SK-N-SH (cell line): ENCODE measurements at regions not wholly inside any gene's neighbourhood (a gene's known extent, or its start where the extent isn't known, plus 50 kb on each side); places are given as distances from the start of the nearest gene placed in this dataset.

Source experiments
- CTCF ChIA-PET: fragments of 300-600, 350-600 bp; formaldehyde crosslinking; extraction: SDS; loops from one replicate; lab custom pipeline; 2021; lab: Yijun Ruan, JAX
- POLR2A ChIA-PET: fragments of 350-600 bp; sonication (Branson Sonifier 250); formaldehyde crosslinking; extraction: SDS; loops from one replicate; lab custom pipeline; 2020; ENCODE audit warnings: antibody characterized with exemption, inconsistent platforms; lab: Yijun Ruan, JAX
- DNase-seq: peaks from one replicate; pipeline ENCODE4 v3.0.0; 2012
- H2AFZ ChIP-seq: fragments of 200-600 bp; sonication (generic); 2 replicates; pipeline ENCODE4 v1.8.1; 2016; ENCODE audit warnings: antibody characterized with exemption, mild to moderate bottlenecking, low read depth
- H3F3A ChIP-seq: fragments of 200-600 bp; sonication (generic); replicated peaks from 2 replicates; pipeline ENCODE3; 2016; ENCODE audit warnings: antibody characterized with exemption, mild to moderate bottlenecking; ENCODE audit not compliant: insufficient read depth
- H3K27ac ChIP-seq, 2 experiments: fragments of 200-500 bp in 1 of 2; fragments of 200-600 bp in 1 of 2; sonication (Bioruptor generic) in 1 of 2; sonication (generic), shearing (Covaris generic) in 1 of 2; 2 replicates each; pipeline versions ENCODE4 v1.5.1 to v1.6.1; 2014 to 2016; ENCODE audit warnings: low read depth in 2 of 2, inconsistent platforms in 1 of 2, low read length in 1 of 2, mild to moderate bottlenecking in 1 of 2, mixed read lengths in 1 of 2
- H3K27me3 ChIP-seq: fragments of 200-600 bp; sonication (generic), shearing (Covaris generic); 2 replicates; pipeline ENCODE4 v1.6.1; 2016; ENCODE audit warnings: mixed run types; ENCODE audit not compliant: insufficient read depth
- H3K36me3 ChIP-seq, 2 experiments: fragments of 200-500 bp in 1 of 2; fragments of 200-600 bp in 1 of 2; sonication (Bioruptor generic) in 1 of 2; sonication (generic) in 1 of 2; replicated peaks in 1 of 2; 2 replicates each; pipeline versions ENCODE3 to v1.5.1; 2014 to 2016; ENCODE audit warnings: low read length in 1 of 2, mild to moderate bottlenecking in 1 of 2; ENCODE audit not compliant: insufficient read depth in 2 of 2, control insufficient read depth in 1 of 2
- H3K4me1 ChIP-seq, 2 experiments: fragments of 200-500 bp in 1 of 2; fragments of 200-600 bp in 1 of 2; sonication (Bioruptor generic) in 1 of 2; sonication (generic), shearing (Covaris generic) in 1 of 2; 2 replicates each; pipeline versions ENCODE4 v1.5.1 to v1.6.1; 2014 to 2016; ENCODE audit warnings: low read depth in 1 of 2, low read length in 1 of 2, mixed run types in 1 of 2; ENCODE audit not compliant: insufficient read depth in 2 of 2, control insufficient read depth in 1 of 2
- H3K4me2 ChIP-seq: fragments of 200-600 bp; sonication (generic), shearing (Covaris generic); 2 replicates; pipeline ENCODE4 v1.6.1; 2017; ENCODE audit warnings: mixed run types
- H3K4me3 ChIP-seq, 2 experiments: fragments of 200-500 bp in 1 of 2; fragments of 200-600 bp in 1 of 2; sonication (Bioruptor generic) in 1 of 2; sonication (generic), shearing (Covaris generic) in 1 of 2; 2 replicates each; pipeline versions ENCODE4 v1.5.1 to v1.8.1; 2014 to 2016; ENCODE audit warnings: low read depth in 2 of 2, inconsistent platforms in 1 of 2, low read length in 1 of 2, mild to moderate bottlenecking in 1 of 2, mixed read lengths in 1 of 2, moderate library complexity in 1 of 2
- H3K79me2 ChIP-seq: fragments of 200-600 bp; sonication (generic); 2 replicates; pipeline ENCODE4 v1.8.1; 2017; ENCODE audit warnings: mild to moderate bottlenecking; ENCODE audit not compliant: insufficient read depth
- H3K9ac ChIP-seq: fragments of 200-600 bp; sonication (generic); 2 replicates; pipeline ENCODE4 v1.6.1; 2017; ENCODE audit warnings: mixed run types
- H3K9me2 ChIP-seq: fragments of 200-600 bp; sonication (generic); 2 replicates; pipeline ENCODE4 v1.6.1; 2017; ENCODE audit warnings: mixed run types
- H3K9me3 ChIP-seq: fragments of 200-600 bp; sonication (generic); 2 replicates; pipeline ENCODE4 v1.6.1; 2017; ENCODE audit warnings: mixed run types, mild to moderate bottlenecking, moderate library complexity
- H4K20me1 ChIP-seq: fragments of 200-600 bp; sonication (generic); 2 replicates; pipeline ENCODE4 v1.6.1; 2017; ENCODE audit warnings: mild to moderate bottlenecking, mixed run types; ENCODE audit not compliant: insufficient read depth
- CTCF ChIP-seq: fragments of 200-600 bp; sonication (generic); IDR thresholded peaks from 2 replicates; pipeline ENCODE4 v1.6.1; 2017; ENCODE audit warnings: antibody characterized with exemption, mild to moderate bottlenecking, moderate library complexity
- EP300 ChIP-seq, 2 experiments: IDR thresholded peaks; 2 replicates each; pipeline versions ENCODE4 v1.4.0 to v1.6.1; 2012; ENCODE audit warnings: borderline replicate concordance in 1 of 2, low read depth in 1 of 2, low read length in 1 of 2
- FOSL2 ChIP-seq: IDR thresholded peaks from 2 replicates; pipeline ENCODE4 v1.4.0; 2012; ENCODE audit warnings: low read depth, mild to moderate bottlenecking, moderate library complexity, borderline replicate concordance
- FOXJ3 ChIP-seq: sonication (generic); formaldehyde crosslinking; IDR thresholded peaks from 2 replicates; pipeline ENCODE4 v1.5.1; 2020; ENCODE audit warnings: mild to moderate bottlenecking, missing genetic modification reagents
- FOXM1 ChIP-seq: IDR thresholded peaks from 2 replicates; pipeline ENCODE4 v1.4.0; 2012; ENCODE audit warnings: low read depth, mild to moderate bottlenecking
- GABPA ChIP-seq: IDR thresholded peaks from 2 replicates; pipeline ENCODE4 v1.4.0; 2012; ENCODE audit warnings: low read depth, mild to moderate bottlenecking
- GATA2 ChIP-seq: sonication (generic); formaldehyde crosslinking; IDR thresholded peaks from 2 replicates; pipeline ENCODE4 v1.5.0; 2020; ENCODE audit warnings: mild to moderate bottlenecking, missing genetic modification reagents
- POLR2AphosphoS5 ChIP-seq: IDR thresholded peaks from 2 replicates; pipeline ENCODE4 v1.6.1; 2012; ENCODE audit warnings: low read depth, low read length
- RAD21 ChIP-seq: IDR thresholded peaks from 2 replicates; pipeline ENCODE4 v1.6.1; 2012; ENCODE audit warnings: mild to moderate bottlenecking, low read length
- RXRA ChIP-seq: IDR thresholded peaks from 2 replicates; pipeline ENCODE4 v1.4.0; 2012; ENCODE audit warnings: low read depth, mild to moderate bottlenecking, borderline replicate concordance
- SMC3 ChIP-seq: IDR thresholded peaks from 2 replicates; pipeline ENCODE4 v1.6.1; 2012; ENCODE audit warnings: low read depth, low read length, improper control_type of control experiment
- TCF12 ChIP-seq: IDR thresholded peaks from 2 replicates; pipeline ENCODE4 v1.4.0; 2012
- YY1 ChIP-seq: IDR thresholded peaks from 2 replicates; pipeline ENCODE4 v1.4.0; 2012; ENCODE audit warnings: low read depth, mild to moderate bottlenecking
- WGBS: methylation state at CpG from one replicate; pipeline ENCODE4 v1.1.6; 2017; ENCODE audit warnings: low lambda C conversion rate; 5-methylcytosine and 5-hydroxymethylcytosine counted together
- TF ChIP-seq, protein P1 (sequence below): IDR thresholded peaks from 2 replicates; pipeline ENCODE4 v1.4.0; 2012; ENCODE audit warnings: low read depth, borderline replicate concordance
- TF ChIP-seq, protein P2 (sequence below): fragments of 150-350 bp; IDR thresholded peaks from 2 replicates; pipeline ENCODE4 v1.6.1; 2017; ENCODE audit warnings: antibody characterized with exemption, low read length, low read depth, borderline replicate concordance
- TF ChIP-seq, protein P3 (sequence below): IDR thresholded peaks from 2 replicates; pipeline ENCODE4; 2012

DNA sequence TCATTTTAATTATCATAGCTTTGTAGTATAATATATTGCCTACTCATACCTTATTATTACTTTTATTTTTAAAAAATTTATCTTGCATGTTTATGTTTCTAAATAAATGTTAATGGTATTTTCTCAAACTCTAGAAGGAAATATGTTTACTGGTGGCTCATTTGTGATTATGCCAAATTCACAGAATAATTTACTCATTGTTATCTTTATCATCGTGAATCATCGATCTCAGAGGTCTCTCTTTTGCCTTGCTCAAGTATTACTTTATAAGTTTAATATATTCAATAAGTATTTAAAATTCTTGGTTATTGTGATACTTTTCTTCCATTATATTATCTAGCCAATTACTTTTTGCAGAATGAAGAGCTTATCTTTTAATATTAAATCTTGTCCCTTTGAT lies 836.7 kb upstream of the ADAMTS5 start (continued):
- TF ChIP-seq, protein P1, sequence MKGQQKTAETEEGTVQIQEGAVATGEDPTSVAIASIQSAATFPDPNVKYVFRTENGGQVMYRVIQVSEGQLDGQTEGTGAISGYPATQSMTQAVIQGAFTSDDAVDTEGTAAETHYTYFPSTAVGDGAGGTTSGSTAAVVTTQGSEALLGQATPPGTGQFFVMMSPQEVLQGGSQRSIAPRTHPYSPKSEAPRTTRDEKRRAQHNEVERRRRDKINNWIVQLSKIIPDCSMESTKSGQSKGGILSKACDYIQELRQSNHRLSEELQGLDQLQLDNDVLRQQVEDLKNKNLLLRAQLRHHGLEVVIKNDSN, result no peak
- TF ChIP-seq RXRA (no peak), POLR2AphosphoS5 (no peak)
- TF ChIP-seq, protein P2, sequence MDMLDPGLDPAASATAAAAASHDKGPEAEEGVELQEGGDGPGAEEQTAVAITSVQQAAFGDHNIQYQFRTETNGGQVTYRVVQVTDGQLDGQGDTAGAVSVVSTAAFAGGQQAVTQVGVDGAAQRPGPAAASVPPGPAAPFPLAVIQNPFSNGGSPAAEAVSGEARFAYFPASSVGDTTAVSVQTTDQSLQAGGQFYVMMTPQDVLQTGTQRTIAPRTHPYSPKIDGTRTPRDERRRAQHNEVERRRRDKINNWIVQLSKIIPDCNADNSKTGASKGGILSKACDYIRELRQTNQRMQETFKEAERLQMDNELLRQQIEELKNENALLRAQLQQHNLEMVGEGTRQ, result no peak

DNA sequence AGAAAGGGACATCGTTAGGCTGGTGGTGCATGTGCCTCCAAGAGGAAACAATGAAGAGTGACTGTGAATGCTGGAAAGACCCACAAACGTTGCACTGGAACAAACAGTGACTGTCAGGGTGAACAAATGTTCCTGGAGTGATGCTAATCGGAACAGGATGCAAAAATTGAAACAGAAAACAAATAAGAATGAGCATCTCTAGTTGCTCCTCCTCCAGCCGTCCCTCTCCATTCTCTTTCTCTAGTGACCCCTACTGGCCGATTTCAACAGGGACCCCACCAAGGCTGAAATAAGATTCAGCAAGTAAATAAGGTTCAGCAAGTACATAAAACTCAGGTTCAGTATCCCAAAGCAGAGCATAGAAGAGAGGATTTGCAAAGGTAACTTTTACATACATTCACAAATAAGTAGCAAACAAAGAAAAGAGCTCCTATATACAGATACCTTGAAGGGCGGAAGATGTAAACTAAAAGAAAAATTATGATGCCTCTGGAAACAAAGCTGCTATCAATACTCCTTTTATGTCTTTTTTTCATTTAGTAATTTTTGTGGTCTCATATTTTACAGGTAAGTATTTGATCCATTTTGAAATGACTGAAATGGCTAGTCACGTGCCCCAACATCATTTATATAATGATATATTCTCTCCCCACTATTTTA lies 836.1 kb upstream of the ADAMTS5 start:
- WGBS, result 62% methylated on average over 7 of the region's 7 CpGs
- Histone ChIP-seq H3K27ac (no peak overlapping the region), H3K4me3 (peak overlapping the region in 1 of 2 experiments; percentile 24; a peak in 1 of 4 replicates), H3K4me2 (no peak overlapping the region; the same call in 1 of the 2 replicates), H3K9ac (no peak overlapping the region), H3F3A (no peaks in the 10 kb centered on the region), H3K36me3 (no peaks in the 10 kb centered on the region)
- TF ChIP-seq FOXJ3 (no peak), RAD21 (peak; percentile 44), SMC3 (peak; percentile 27; the same call in 1 of the 2 replicates), CTCF (peak; percentile 74), GATA2 (CRISPR knock-in tag) (no peak)
- TF ChIP-seq, all 33 proteins: peak for 3
- Histone ChIP-seq H2AFZ (no peak overlapping the region), H4K20me1 (no peaks in the 10 kb centered on the region), H3K79me2 (no peaks in the 10 kb centered on the region), H3K9me3 (no peaks in the 10 kb centered on the region), H3K9me2 (no peaks in the 10 kb centered on the region), H3K27me3 (no peaks in the 10 kb centered on the region), H3K4me1 (no peaks in the 10 kb centered on the region)
- peak; percentile 27 for DNase-seq
- ChIA-PET CTCF (interaction anchor here (1.5 to 2.0 kb wide), 2 partner anchors 9 to 25 kb away, joined by 3 to 10 read pairs; no protein-coding TSS in a partner anchor), POLR2A (no interaction called here)

DNA sequence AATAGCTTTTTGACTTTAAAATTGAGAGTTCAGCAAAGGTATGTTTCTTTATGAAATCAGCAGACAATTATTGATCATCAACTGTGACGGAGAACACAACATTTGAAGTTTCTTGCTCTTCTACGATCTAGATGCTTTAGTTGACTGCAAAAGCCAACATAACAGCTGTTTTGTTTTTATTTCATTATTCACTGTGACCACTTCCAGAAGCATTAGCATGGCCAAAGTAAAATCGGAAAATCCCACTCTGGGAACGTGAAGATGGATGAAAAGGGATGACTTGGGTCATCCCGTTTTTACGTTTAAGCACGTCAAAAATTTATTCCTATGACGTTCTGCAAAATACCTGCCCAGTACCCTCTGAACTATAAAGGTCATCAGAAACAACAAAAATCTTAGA lies 833.0 kb upstream of the ADAMTS5 start:
- 88% methylated on average over 8 of the region's 8 CpGs for WGBS
- ChIA-PET CTCF (no interaction called here), POLR2A (no interaction called here)
- no peaks in the 10 kb centered on the region for H3F3A ChIP-seq
- H3K79me2 ChIP-seq, result no peaks in the 10 kb centered on the region
- no peak overlapping the region for H3K27ac ChIP-seq
- no peak for DNase-seq
- H3K27me3 ChIP-seq, result no peaks in the 10 kb centered on the region
- H3K9ac ChIP-seq, result no peak overlapping the region
- H3K36me3 ChIP-seq, result no peaks in the 10 kb centered on the region
- no peaks in the 10 kb centered on the region for H4K20me1 ChIP-seq
- H2AFZ ChIP-seq, result no peak overlapping the region
- peaks cover 0 to 2% of the 10 kb centered on the region in 2 experiments; a peak in 1 of 4 replicates for H3K4me1 ChIP-seq
- no peak overlapping the region for H3K4me2 ChIP-seq
- no peak overlapping the region for H3K4me3 ChIP-seq
- H3K9me2 ChIP-seq, result no peaks in the 10 kb centered on the region
- no peaks in the 10 kb centered on the region for H3K9me3 ChIP-seq
- TF ChIP-seq GABPA, result no peak
- TF ChIP-seq, protein P1, result no peak
- no peak for TF ChIP-seq FOXM1
- TF ChIP-seq EP300 (IDR thresholded peaks at IDR 0.05; ENCODE audit: borderline replicate concordance in 1 of 2, low read depth in 1 of 2, low read length in 1 of 2), result no peak
- TF ChIP-seq CTCF, result no peak
- no peak for TF ChIP-seq FOXJ3
- TF ChIP-seq, protein P3, sequence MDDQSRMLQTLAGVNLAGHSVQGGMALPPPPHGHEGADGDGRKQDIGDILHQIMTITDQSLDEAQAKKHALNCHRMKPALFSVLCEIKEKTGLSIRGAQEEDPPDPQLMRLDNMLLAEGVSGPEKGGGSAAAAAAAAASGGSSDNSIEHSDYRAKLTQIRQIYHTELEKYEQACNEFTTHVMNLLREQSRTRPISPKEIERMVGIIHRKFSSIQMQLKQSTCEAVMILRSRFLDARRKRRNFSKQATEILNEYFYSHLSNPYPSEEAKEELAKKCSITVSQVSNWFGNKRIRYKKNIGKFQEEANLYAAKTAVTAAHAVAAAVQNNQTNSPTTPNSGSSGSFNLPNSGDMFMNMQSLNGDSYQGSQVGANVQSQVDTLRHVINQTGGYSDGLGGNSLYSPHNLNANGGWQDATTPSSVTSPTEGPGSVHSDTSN, result no peak
- no peak for TF ChIP-seq TCF12
- TF ChIP-seq YY1, result no peak
- TF ChIP-seq RAD21, result no peak
- TF ChIP-seq GATA2 (CRISPR knock-in tag), result no peak
- no peak for TF ChIP-seq SMC3
- TF ChIP-seq FOSL2, result no peak
